Activated CD8-positive, alpha-beta memory T cell treated with anti-CD3 and anti-CD28 coated beads, Interleukin-2, amount 50 U/mL, for 4 hours (primary cell): ENCODE measurements at regions not wholly inside any gene's neighbourhood (a gene's known extent, or its start where the extent isn't known, plus 50 kb on each side); places are given as distances from the start of the nearest gene placed in this dataset.

Source experiments
- DNase-seq: peaks from one replicate; pipeline ENCODE4 v3.0.0-alpha.2; 2020

DNA sequence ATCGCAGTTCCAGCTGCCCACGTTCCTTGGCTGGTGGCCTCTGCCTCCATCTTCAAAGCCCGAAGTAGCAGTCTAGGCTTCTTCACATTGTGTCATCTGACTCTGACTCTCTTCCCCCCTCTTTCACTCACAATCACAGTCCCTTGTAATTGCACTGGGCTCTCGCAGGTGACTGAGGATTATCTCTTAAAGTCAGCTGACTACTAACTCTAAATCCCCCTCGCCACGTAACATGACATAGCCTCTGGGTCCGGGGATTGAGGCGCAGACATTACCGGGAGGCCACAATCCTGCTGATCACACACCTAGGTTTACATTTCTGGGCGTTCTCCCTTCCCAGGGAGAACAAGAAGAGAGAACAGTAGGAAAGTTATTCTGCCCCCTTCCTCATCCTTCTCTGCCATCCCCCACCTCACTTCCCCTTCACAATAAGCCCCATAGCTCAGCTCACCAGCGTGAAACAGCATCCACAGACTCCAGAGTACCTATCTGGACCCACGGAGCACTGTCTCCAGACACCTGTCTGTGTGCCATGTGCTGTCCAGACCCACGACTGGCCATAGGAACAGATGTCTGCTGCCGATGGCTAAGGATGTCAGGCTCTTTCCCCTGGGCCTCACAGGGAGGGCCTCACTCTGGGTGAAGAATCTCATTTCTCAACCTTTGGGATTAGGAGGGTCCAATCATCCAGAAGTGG lies 64.3 kb upstream of the FZD7 start:
- DNase-seq = no peak

- DNase-seq = no peak
These were observed 63.5 kb upstream of the FZD7 start for GRCh38 chr2:201969938-201970785.

- no peak for DNase-seq
These were observed 62.9 kb upstream of the FZD7 start for GRCh38 chr2:201970786-201971108.

DNA sequence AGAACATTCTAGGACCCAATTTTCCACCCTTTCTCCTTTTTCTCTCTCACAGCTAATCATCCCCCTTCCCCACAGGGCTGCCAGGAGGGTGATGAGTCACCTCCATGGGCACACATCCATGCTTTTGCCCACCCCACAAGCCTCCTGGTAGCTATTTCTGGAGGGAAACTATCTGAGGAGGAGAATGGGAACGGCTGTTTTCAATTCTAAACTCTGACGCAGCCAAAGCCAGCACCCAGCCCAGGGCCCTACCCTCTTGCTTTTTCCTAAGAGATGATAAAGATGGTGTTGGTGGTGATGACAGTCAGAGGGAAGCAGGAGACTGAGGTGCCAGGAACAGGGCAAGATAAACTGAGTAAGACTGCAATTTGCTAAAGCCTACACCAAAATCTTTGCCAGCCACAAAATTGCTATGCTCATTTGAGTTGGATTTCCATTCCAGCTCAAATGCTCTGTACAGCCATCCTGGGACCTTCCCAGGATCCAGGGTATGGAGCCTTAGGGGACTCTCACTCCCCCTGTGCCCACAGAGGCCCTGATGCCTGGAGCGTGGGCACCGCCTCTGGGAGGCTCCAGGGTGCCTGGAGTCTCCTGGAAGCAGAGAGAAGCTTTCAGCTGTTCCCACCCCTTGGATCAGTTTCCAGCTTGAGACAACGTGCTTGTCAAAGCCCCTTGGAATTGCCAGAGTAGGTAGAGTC lies 62.0 kb upstream of the FZD7 start:
- DNase-seq = no peak

GRCh38 chr2:201972621-201973255 lies 60.9 kb upstream of the FZD7 start:
- no peak for DNase-seq

DNA sequence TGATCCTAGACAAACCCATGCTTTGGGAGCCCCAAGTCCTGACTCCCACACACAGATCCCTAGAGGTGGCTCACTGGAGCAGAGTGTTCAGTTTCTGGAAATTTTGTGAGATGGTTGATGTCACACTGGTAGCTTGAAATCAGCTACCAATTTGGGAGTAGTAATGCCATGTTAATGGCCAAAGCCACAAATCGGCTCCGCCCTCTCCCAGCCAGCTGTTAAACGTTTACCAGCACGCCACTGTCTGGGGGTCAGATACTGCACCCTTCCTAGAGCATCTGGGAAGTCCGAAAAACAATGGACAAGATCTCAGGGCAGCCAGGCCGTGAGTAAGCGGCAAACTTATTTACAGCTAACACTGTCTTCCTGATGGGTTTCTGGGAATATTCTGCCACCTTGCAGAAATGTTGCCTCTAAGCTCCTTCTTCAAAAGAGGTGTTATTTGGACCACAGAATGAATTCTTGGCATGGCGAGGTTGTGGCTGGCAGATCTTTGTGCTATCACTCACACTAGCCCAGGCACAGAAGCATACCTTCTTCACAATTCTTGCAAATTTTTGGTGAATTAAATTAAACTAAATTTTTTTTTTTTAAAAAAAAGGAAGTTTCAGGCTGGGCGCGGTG lies 60.2 kb upstream of the FZD7 start:
- DNase-seq = no peak

- no peak for DNase-seq
These were observed 59.2 kb upstream of the FZD7 start for GRCh38 chr2:201974171-201975100.

- DNase-seq = no peak
These were observed 58.2 kb upstream of the FZD7 start for GRCh38 chr2:201975434-201975833.

GRCh38 chr2:201975964-201976612 lies 57.6 kb upstream of the FZD7 start:
- DNase-seq = no peak

GRCh38 chr2:201977651-201978050 lies 56.0 kb upstream of the FZD7 start:
- DNase-seq = no peak

DNA sequence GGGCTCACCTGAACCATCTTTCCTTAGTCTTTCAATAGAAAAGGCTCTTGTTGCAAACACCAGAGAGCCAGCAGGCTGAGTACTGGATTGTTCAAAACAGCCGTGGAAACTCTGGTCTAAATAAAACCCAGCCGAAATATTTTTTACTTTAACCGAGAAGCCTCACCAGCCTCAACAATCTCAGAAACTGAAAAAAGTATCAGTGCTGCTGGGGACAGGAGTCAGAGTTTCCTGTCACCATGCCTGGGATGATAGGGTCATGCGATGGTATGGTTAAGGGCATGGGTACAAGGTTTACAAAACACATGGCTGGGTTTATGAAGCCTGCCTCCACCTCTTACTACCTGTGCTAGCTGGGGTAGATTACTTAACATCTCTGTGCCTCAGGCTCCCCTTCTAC lies 55.3 kb upstream of the FZD7 start:
- DNase-seq = no peak

DNA sequence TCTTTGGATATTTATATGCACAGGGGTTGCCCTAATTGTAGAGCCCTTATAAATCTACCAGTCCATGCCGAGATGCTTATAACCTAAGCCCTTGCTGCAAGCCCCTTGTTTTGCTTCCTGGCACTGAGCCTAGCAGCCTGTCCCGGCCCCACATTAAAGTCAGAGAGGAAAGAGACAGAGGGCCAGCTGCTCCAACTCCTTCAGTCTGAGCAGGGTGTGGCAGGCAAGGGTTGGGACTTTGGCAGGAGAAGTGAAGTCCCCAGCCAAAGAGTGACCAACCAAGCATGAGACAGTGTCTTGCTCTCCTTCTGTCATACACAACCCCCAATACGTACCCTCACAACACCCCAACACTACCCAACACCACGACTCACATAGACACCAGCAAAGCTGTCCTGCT lies 54.7 kb upstream of the FZD7 start:
- DNase-seq = no peak

DNA sequence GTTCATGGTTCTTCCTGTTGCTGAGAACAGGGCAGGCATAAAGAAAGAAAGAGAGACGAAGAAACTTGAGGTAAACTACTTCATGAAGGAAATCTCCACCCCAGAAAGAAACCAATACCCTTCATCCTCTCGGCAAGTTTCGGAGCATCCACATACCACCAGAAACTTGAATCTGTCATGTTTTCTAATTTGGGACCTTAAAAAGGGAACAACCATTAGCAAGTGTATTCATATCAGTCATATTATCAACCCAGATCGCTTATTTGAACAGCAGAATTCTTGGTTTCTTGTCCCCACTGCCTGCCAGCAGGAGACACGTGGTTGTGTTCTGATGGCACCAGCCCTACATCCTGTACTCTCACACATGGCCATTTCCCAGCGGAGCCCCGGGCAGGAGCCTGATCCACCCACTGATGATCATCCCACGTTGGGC lies 53.2 kb upstream of the FZD7 start:
- no peak for DNase-seq

DNA sequence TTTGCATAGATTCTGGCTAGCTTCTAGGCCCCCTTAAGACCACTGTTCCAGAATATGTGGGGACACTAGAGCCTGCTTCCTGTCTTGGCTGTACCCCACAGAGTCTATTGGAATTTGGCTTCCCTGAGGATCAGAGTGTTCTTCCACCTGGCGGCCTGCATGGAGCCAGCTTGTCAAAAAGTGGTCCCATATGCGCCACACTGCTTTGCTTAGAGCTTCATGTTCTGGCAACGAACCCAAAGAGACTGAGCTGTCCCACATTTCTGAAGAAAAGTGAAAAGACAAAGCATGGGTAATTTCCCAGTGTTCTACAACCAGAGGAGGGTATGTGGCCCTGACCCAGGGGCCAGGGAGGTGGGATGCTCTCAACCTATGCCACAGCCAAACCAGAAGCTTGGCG lies 52.7 kb upstream of the FZD7 start:
- DNase-seq = no peak

- no peak for DNase-seq
These were observed 50.5 kb upstream of the FZD7 start for GRCh38 chr2:201983174-201983573.

DNA sequence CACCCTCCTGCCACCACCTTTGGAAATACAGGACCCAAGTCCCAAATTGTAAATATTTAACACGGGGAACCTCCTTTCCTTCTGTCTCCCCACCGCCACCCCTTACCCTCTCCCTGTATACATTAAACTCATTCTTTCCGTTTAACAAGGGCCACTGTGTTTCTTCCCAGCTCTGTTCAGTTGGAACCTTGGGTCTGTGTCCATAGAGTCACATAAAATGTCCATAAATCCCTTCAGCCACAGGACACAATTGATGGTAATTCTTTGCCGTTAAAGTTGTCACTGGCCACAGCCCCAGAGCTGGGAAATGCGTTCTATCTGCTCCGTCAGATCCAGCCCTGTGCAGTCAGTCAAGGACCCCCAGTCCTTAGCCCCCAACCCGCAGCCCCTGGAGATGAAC lies 49.9 kb upstream of the FZD7 start:
- no peak for DNase-seq
